Gastroesophageal sphincter (tissue), 4 donors: ENCODE measurements at regions not wholly inside any gene's neighbourhood (a gene's known extent, or its start where the extent isn't known, plus 50 kb on each side); places are given as distances from the start of the nearest gene placed in this dataset.

Experiments
- ATAC-seq: fragments of 150-250 bp; one replicate; pipeline ENCODE4 v1.9.1; 2016; ENCODE audit warnings: mild to moderate bottlenecking, moderate library complexity
- H3K27ac ChIP-seq, 4 donors: fragments of 200-600 bp; sonication (generic) in 3 of 4; 1 replicate in 3 of 4; 2 replicates in 1 of 4; pipeline ENCODE4 v1.5.1; 2016 to 2019
- H3K27me3 ChIP-seq: fragments of 200-600 bp; sonication (generic); one replicate; pipeline ENCODE4 v1.5.1; 2019
- H3K36me3 ChIP-seq, 2 donors: fragments of 200-600 bp; sonication (generic); one replicate each; pipeline ENCODE4 v1.5.1; 2019; ENCODE audit warnings: control low read depth in 1 of 2
- H3K4me1 ChIP-seq, 3 donors: fragments of 200-600 bp; sonication (generic); 1 replicate in 2 of 3; 2 replicates in 1 of 3; pipeline ENCODE4 v1.5.1; 2016 to 2019; ENCODE audit warnings: control low read depth in 2 of 3
- H3K4me3 ChIP-seq, 2 donors: fragments of 200-600 bp; sonication (generic); one replicate each; pipeline ENCODE4 v1.5.1; 2019; ENCODE audit warnings: mild to moderate bottlenecking in 1 of 2, moderate library complexity in 1 of 2
- H3K9me3 ChIP-seq, 3 donors: fragments of 200-600 bp; sonication (generic); one replicate each; pipeline ENCODE4 v1.5.1; 2017 to 2019; ENCODE audit warnings: control low read depth in 2 of 3
- CTCF ChIP-seq, 4 experiments: fragments of 200-600 bp in 2 of 4; fragments of 450-650 bp in 2 of 4; sonication (generic) in 1 of 4; IDR thresholded peaks; one replicate each; pipeline ENCODE4 v1.5.1; 2017 to 2019; ENCODE audit warnings: antibody characterized with exemption in 4 of 4, mild to moderate bottlenecking in 2 of 4, moderate library complexity in 2 of 4
- EP300 ChIP-seq: sonication (generic); formaldehyde crosslinking; IDR thresholded peaks from one replicate; pipeline ENCODE4 v1.6.1; 2017; ENCODE audit warnings: antibody characterized with exemption, mild to moderate bottlenecking
- POLR2A ChIP-seq, 2 donors: fragments of 450-650 bp; IDR thresholded peaks; one replicate each; pipeline ENCODE4 v1.6.1; 2017; ENCODE audit warnings: antibody characterized with exemption in 2 of 2, mild to moderate bottlenecking in 2 of 2, moderate library complexity in 1 of 2
- POLR2AphosphoS5 ChIP-seq: sonication (generic); formaldehyde crosslinking; IDR thresholded peaks from one replicate; pipeline ENCODE4 v1.6.1; 2017; ENCODE audit warnings: antibody characterized with exemption
- WGBS, 2 donors: methylation state at CpG; one replicate each; pipeline ENCODE4 v1.1.5; 2018; ENCODE audit warnings: low coverage in 1 of 2; 5-methylcytosine and 5-hydroxymethylcytosine counted together

DNA sequence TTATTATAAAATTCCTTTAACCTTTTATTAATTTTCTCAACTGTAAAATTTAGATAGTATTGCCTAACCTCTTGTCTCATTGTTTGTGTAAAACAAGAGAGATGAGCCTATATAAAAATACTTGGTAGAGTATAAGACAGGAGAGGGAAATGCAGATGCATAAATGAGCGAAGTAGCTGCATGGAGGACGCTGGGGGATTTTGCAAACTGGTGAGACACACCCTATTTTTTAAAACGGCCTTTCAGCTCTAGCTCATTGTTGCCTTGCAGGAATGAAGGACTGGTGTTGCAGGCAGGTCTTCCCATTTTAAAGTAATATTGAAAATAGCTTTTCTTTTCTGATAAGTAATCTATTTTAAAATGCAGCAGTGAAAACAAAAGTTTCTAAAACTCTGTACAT is 435.3 kb upstream of the HNRNPA3 start:
- no peak for TF ChIP-seq POLR2A (IDR thresholded peaks at IDR 0.05)
- ATAC-seq = no peak
- WGBS, 2 donors = 81 to 83% methylated on average over 3 of the region's 3 CpGs
- H3K27me3 ChIP-seq = peaks cover 4% of the 10 kb centered on the region
- no peak overlapping the region for H3K27ac ChIP-seq
- peaks cover 0 to 4% (median 0%) of the 10 kb centered on the region in 3 donors for H3K9me3 ChIP-seq
- H3K36me3 ChIP-seq = no peaks in the 10 kb centered on the region
- H3K4me1 ChIP-seq = no peaks in the 10 kb centered on the region
- no peak overlapping the region for H3K4me3 ChIP-seq

GRCh38 chr2:176779917-176780316 is 432.7 kb upstream of the HNRNPA3 start:
- no peaks in the 10 kb centered on the region for H3K36me3 ChIP-seq
- no peak overlapping the region for H3K4me3 ChIP-seq
- no peak for ATAC-seq
- no peaks in the 10 kb centered on the region for H3K4me1 ChIP-seq
- 89 to 100% methylated on average over 3 to 4 of the region's 4 CpGs for WGBS, 2 donors
- no peaks in the 10 kb centered on the region for H3K27me3 ChIP-seq
- no peaks in the 10 kb centered on the region for H3K9me3 ChIP-seq
- TF ChIP-seq POLR2A (IDR thresholded peaks at IDR 0.05) (no peak), CTCF (IDR thresholded peaks at IDR 0.05) (no peak), POLR2AphosphoS5 (no peak), EP300 (no peak)
- H3K27ac ChIP-seq = no peak overlapping the region

GRCh38 chr2:176780348-176780747 is 432.2 kb upstream of the HNRNPA3 start:
- no peaks in the 10 kb centered on the region for H3K4me1 ChIP-seq
- no peak for TF ChIP-seq EP300
- no peak for TF ChIP-seq CTCF (IDR thresholded peaks at IDR 0.05)
- TF ChIP-seq POLR2A (IDR thresholded peaks at IDR 0.05) = no peak
- no peak for TF ChIP-seq POLR2AphosphoS5
- no peak overlapping the region for H3K4me3 ChIP-seq
- H3K27me3 ChIP-seq = no peaks in the 10 kb centered on the region
- no peak for ATAC-seq
- no peaks in the 10 kb centered on the region for H3K9me3 ChIP-seq
- WGBS, 2 donors = 79 to 81% methylated on average over 2 of the region's 2 CpGs
- H3K27ac ChIP-seq = no peak overlapping the region
- H3K36me3 ChIP-seq = no peaks in the 10 kb centered on the region

GRCh38 chr2:176781570-176782217 is 430.9 kb upstream of the HNRNPA3 start:
- WGBS, 2 donors = 61 to 62% methylated on average over 4 of the region's 4 CpGs
- Histone ChIP-seq H3K9me3 (no peaks in the 10 kb centered on the region), H3K4me3 (no peak overlapping the region), H3K4me1 (no peaks in the 10 kb centered on the region), H3K27me3 (no peaks in the 10 kb centered on the region), H3K36me3 (no peaks in the 10 kb centered on the region), H3K27ac (no peak overlapping the region)
- TF ChIP-seq POLR2A (IDR thresholded peaks at IDR 0.05) (no peak), CTCF (IDR thresholded peaks at IDR 0.05) (no peak)
- no peak for ATAC-seq

- Histone ChIP-seq H3K4me3 (no peak overlapping the region), H3K36me3 (no peaks in the 10 kb centered on the region), H3K9me3 (no peaks in the 10 kb centered on the region), H3K4me1 (no peaks in the 10 kb centered on the region), H3K27ac (no peak overlapping the region), H3K27me3 (no peaks in the 10 kb centered on the region)
- no peak for TF ChIP-seq CTCF (IDR thresholded peaks at IDR 0.05)
- TF ChIP-seq POLR2A (IDR thresholded peaks at IDR 0.05) = no peak
- TF ChIP-seq EP300 = no peak
- TF ChIP-seq POLR2AphosphoS5 = no peak
- ATAC-seq = no peak
- whole genome bisulfite sequencing, 2 donors = 45 to 56% methylated on average over 1 of the region's 1 CpG
Measured at GRCh38 chr2:176784633-176785200, 427.9 kb upstream of the HNRNPA3 start.
